ENCODE measurements at regions not wholly inside any gene's neighbourhood (a gene's known extent, or its start where the extent isn't known, plus 50 kb on each side); places are given as distances from the start of the nearest gene placed in this dataset.

DNA sequence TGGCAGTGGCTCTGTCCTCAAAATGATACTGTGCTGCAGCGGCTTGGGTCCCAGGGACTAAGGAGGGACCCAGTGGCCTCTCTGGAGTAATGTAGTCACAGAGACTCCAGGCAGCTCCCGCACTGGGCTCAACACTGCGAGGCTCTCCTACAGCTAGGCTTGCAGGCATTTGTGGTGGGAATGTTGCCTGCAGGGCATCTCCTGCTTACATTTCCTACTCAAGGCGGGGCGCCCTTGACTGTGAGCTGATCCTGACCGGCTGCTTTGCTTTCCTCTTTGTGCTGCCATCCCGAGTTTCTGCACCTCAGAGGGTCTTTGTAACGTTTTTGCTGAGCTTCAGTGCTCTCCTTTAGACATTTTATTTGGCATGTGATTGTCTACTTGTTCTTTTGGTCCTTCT lies 177.4 kb upstream of the FN1 start:
- TF ChIP-seq, protein P1, sequence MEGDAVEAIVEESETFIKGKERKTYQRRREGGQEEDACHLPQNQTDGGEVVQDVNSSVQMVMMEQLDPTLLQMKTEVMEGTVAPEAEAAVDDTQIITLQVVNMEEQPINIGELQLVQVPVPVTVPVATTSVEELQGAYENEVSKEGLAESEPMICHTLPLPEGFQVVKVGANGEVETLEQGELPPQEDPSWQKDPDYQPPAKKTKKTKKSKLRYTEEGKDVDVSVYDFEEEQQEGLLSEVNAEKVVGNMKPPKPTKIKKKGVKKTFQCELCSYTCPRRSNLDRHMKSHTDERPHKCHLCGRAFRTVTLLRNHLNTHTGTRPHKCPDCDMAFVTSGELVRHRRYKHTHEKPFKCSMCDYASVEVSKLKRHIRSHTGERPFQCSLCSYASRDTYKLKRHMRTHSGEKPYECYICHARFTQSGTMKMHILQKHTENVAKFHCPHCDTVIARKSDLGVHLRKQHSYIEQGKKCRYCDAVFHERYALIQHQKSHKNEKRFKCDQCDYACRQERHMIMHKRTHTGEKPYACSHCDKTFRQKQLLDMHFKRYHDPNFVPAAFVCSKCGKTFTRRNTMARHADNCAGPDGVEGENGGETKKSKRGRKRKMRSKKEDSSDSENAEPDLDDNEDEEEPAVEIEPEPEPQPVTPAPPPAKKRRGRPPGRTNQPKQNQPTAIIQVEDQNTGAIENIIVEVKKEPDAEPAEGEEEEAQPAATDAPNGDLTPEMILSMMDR (IDR thresholded peaks at IDR 0.05) = no peak
- TF ChIP-seq, protein P2, sequence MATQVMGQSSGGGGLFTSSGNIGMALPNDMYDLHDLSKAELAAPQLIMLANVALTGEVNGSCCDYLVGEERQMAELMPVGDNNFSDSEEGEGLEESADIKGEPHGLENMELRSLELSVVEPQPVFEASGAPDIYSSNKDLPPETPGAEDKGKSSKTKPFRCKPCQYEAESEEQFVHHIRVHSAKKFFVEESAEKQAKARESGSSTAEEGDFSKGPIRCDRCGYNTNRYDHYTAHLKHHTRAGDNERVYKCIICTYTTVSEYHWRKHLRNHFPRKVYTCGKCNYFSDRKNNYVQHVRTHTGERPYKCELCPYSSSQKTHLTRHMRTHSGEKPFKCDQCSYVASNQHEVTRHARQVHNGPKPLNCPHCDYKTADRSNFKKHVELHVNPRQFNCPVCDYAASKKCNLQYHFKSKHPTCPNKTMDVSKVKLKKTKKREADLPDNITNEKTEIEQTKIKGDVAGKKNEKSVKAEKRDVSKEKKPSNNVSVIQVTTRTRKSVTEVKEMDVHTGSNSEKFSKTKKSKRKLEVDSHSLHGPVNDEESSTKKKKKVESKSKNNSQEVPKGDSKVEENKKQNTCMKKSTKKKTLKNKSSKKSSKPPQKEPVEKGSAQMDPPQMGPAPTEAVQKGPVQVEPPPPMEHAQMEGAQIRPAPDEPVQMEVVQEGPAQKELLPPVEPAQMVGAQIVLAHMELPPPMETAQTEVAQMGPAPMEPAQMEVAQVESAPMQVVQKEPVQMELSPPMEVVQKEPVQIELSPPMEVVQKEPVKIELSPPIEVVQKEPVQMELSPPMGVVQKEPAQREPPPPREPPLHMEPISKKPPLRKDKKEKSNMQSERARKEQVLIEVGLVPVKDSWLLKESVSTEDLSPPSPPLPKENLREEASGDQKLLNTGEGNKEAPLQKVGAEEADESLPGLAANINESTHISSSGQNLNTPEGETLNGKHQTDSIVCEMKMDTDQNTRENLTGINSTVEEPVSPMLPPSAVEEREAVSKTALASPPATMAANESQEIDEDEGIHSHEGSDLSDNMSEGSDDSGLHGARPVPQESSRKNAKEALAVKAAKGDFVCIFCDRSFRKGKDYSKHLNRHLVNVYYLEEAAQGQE (IDR thresholded peaks at IDR 0.05; ENCODE audit: insufficient read depth in 1 of 2, low read depth in 2 of 2, low read length in 1 of 2) = no peak
